ENCODE measurements at regions not wholly inside any gene's neighbourhood (a gene's known extent, or its start where the extent isn't known, plus 50 kb on each side); places are given as distances from the start of the nearest gene placed in this dataset.

GRCh38 chr1:95407886-95408291 is 173.9 kb downstream of the RWDD3 start:
- H3K4me3 ChIP-seq (ENCODE audit: low read length) = no peak overlapping the region
- intact Hi-C loops (cut with micrococcal nuclease) = no loop called here
- no peaks in the 10 kb centered on the region for H3K36me3 ChIP-seq (ENCODE audit: control insufficient read depth, insufficient read depth, low read length)
- Mint-ChIP-seq H3K27ac (no peak overlapping the region), H3K36me3 (peaks cover 13% of the 10 kb centered on the region), H3K4me3 (no peak overlapping the region), H3K9me3 (peaks cover 12 to 13% of the 10 kb centered on the region in 2 donors), H3K4me1 (no peaks in the 10 kb centered on the region), H3K27me3 (ENCODE audit: low read depth in 2 of 2) (no peaks in the 10 kb centered on the region)
- ATAC-seq (no peak), DNase-seq (no peak)
- no peak for TF ChIP-seq CTCF (IDR thresholded peaks at IDR 0.05)
- 64% methylated on average over 8 of the region's 8 CpGs for WGBS (ENCODE audit: insufficient coverage)
- peaks cover 5% of the 10 kb centered on the region for H3K9me3 ChIP-seq (ENCODE audit: control insufficient read depth, insufficient read depth, low read length)
- H3K27me3 ChIP-seq (ENCODE audit: control insufficient read depth, insufficient read depth, low read length) = no peaks in the 10 kb centered on the region
- H3K27ac ChIP-seq (ENCODE audit: low read length) = no peak overlapping the region
- H3K4me1 ChIP-seq (ENCODE audit: control insufficient read depth, insufficient read depth, low read length) = no peaks in the 10 kb centered on the region

- Histone ChIP-seq H3K27ac (ENCODE audit: low read length) (no peak overlapping the region), H3K27me3 (ENCODE audit: control insufficient read depth, insufficient read depth, low read length) (no peaks in the 10 kb centered on the region), H3K9me3 (ENCODE audit: control insufficient read depth, insufficient read depth, low read length) (peaks cover 5% of the 10 kb centered on the region), H3K36me3 (ENCODE audit: control insufficient read depth, insufficient read depth, low read length) (no peaks in the 10 kb centered on the region), H3K4me1 (ENCODE audit: control insufficient read depth, insufficient read depth, low read length) (no peaks in the 10 kb centered on the region), H3K4me3 (ENCODE audit: low read length) (no peak overlapping the region)
- no peak for ATAC-seq
- no peak for TF ChIP-seq CTCF (IDR thresholded peaks at IDR 0.05)
- no peak for DNase-seq
- Mint-ChIP-seq H3K27me3 (ENCODE audit: low read depth in 2 of 2) (no peaks in the 10 kb centered on the region), H3K27ac (no peak overlapping the region), H3K4me1 (no peaks in the 10 kb centered on the region), H3K36me3 (peaks cover 13% of the 10 kb centered on the region), H3K9me3 (peaks cover 9 to 11% of the 10 kb centered on the region in 2 donors), H3K4me3 (no peak overlapping the region)
- intact Hi-C loops (cut with micrococcal nuclease) = no loop called here
- WGBS (ENCODE audit: insufficient coverage) = 17% methylated on average over 2 of the region's 4 CpGs
These were observed 174.6 kb downstream of the RWDD3 start for GRCh38 chr1:95408507-95409136.

- Mint-ChIP-seq H3K27me3 (ENCODE audit: low read depth in 2 of 2) (no peaks in the 10 kb centered on the region), H3K27ac (no peak overlapping the region), H3K4me3 (no peak overlapping the region), H3K9me3 (peaks cover 8 to 10% of the 10 kb centered on the region in 2 donors), H3K4me1 (no peaks in the 10 kb centered on the region), H3K36me3 (peaks cover 13% of the 10 kb centered on the region)
- H3K9me3 ChIP-seq (ENCODE audit: control insufficient read depth, insufficient read depth, low read length) = peaks cover under 1% of the 10 kb centered on the region
- no peak overlapping the region for H3K27ac ChIP-seq (ENCODE audit: low read length)
- intact Hi-C loops (cut with micrococcal nuclease) = no loop called here
- no peak for TF ChIP-seq CTCF (IDR thresholded peaks at IDR 0.05)
- 30% methylated on average over 1 of the region's 1 CpG for WGBS (ENCODE audit: insufficient coverage)
- ATAC-seq = no peak
- no peak overlapping the region for H3K4me3 ChIP-seq (ENCODE audit: low read length)
- no peaks in the 10 kb centered on the region for H3K4me1 ChIP-seq (ENCODE audit: control insufficient read depth, insufficient read depth, low read length)
- no peak for DNase-seq
- no peaks in the 10 kb centered on the region for H3K27me3 ChIP-seq (ENCODE audit: control insufficient read depth, insufficient read depth, low read length)
- H3K36me3 ChIP-seq (ENCODE audit: control insufficient read depth, insufficient read depth, low read length) = no peaks in the 10 kb centered on the region
These were observed 175.3 kb downstream of the RWDD3 start for GRCh38 chr1:95409276-95409675.

GRCh38 chr1:95409901-95410300 is 175.9 kb downstream of the RWDD3 start:
- no peak for ATAC-seq
- intact Hi-C loops (cut with micrococcal nuclease) = no loop called here

More at GRCh38 chr1:95409901-95410300, 175.9 kb downstream of the RWDD3 start:
- Histone ChIP-seq H3K4me1 (ENCODE audit: control insufficient read depth, insufficient read depth, low read length) (no peaks in the 10 kb centered on the region), H3K9me3 (ENCODE audit: control insufficient read depth, insufficient read depth, low read length) (no peaks in the 10 kb centered on the region), H3K36me3 (ENCODE audit: control insufficient read depth, insufficient read depth, low read length) (no peaks in the 10 kb centered on the region), H3K4me3 (ENCODE audit: low read length) (no peak overlapping the region), H3K27ac (ENCODE audit: low read length) (no peak overlapping the region), H3K27me3 (ENCODE audit: control insufficient read depth, insufficient read depth, low read length) (no peaks in the 10 kb centered on the region)
- WGBS (ENCODE audit: insufficient coverage) = 75% methylated on average over 3 of the region's 3 CpGs
- Mint-ChIP-seq H3K27me3 (ENCODE audit: low read depth in 2 of 2) (no peaks in the 10 kb centered on the region), H3K9me3 (peaks cover 10 to 11% of the 10 kb centered on the region in 2 donors), H3K4me3 (no peak overlapping the region), H3K27ac (no peak overlapping the region), H3K36me3 (peaks cover 11% of the 10 kb centered on the region), H3K4me1 (no peaks in the 10 kb centered on the region)
- no peak for TF ChIP-seq CTCF (IDR thresholded peaks at IDR 0.05)
- DNase-seq = no peak
